Psoas muscle (tissue), 7 donors: ENCODE measurements at regions not wholly inside any gene's neighbourhood (a gene's known extent, or its start where the extent isn't known, plus 50 kb on each side); places are given as distances from the start of the nearest gene placed in this dataset.

Experiments used
- ATAC-seq, 4 donors: fragments of 200-7000 bp; cut with Tn5 transposase; one replicate each; pipeline ENCODE4 v1.9.1; 2020; ENCODE audit warnings: moderate library complexity in 3 of 4, mild to moderate bottlenecking in 2 of 4
- DNase-seq, 2 donors: peaks; one replicate each; pipeline ENCODE4 v3.0.0-alpha.2; 2020
- H3K27ac ChIP-seq: fragments of 200-600 bp; one replicate; pipeline ENCODE4 v1.8.0; 2022
- H3K27me3 ChIP-seq, 3 donors: fragments of 200-600 bp in 1 of 3; one replicate each; pipeline versions ENCODE4 v1.6.1 to v1.8.0; 2013 to 2022; ENCODE audit warnings: low read length in 2 of 3, mild to moderate bottlenecking in 2 of 3, moderate library complexity in 1 of 3; ENCODE audit not compliant: insufficient read depth in 3 of 3
- H3K36me3 ChIP-seq, 2 donors: fragments of 200-600 bp in 1 of 2; one replicate each; pipeline versions ENCODE4 v1.6.1 to v1.8.0; 2013 to 2022; ENCODE audit warnings: low read depth in 1 of 2, mild to moderate bottlenecking in 1 of 2, moderate library complexity in 1 of 2; ENCODE audit not compliant: insufficient read depth in 1 of 2
- H3K4me1 ChIP-seq: fragments of 200-600 bp; one replicate; pipeline ENCODE4 v1.8.0; 2022
- H3K4me3 ChIP-seq: fragments of 200-600 bp; one replicate; pipeline ENCODE4 v1.8.0; 2022; ENCODE audit warnings: mild to moderate bottlenecking
- H3K9me3 ChIP-seq: fragments of 200-600 bp; one replicate; pipeline ENCODE4 v1.8.0; 2022
- WGBS, 3 donors: extraction: QIAGEN DNeasy Blood & Tissue Kit; methylation state at CpG; one replicate each; pipeline versions ENCODE4 v1.1.6 to v1.1.7; 2013; 5-methylcytosine and 5-hydroxymethylcytosine counted together
- intact Hi-C, 2 donors: fragments of 100-400 bp; cut with DNase I; formaldehyde crosslinking; loops; one replicate each; pipeline versions ENCODE4 v1.11.0 to v1.14.2; 2022
- TF ChIP-seq, protein P1 (sequence below): fragments of 200-600 bp; IDR thresholded peaks from one replicate; pipeline ENCODE4 v1.8.0; 2022; ENCODE audit warnings: antibody characterized with exemption
- donor health status: healthy with polysubstance abuse.
- donor health status: DM: no; HTN: no; CAD: no; lungs with moderate emphysema.
- donor health status: Bipolar disorder and iron deficiency.
- donor health status: healthy.
- donor health status: DM: yes; HTN: yes; CAD: no.
- donor health status: DM: no; HTN: no; CAD: no.
- donor health status: DM: yes; HTN: yes; CAD: no.

DNA sequence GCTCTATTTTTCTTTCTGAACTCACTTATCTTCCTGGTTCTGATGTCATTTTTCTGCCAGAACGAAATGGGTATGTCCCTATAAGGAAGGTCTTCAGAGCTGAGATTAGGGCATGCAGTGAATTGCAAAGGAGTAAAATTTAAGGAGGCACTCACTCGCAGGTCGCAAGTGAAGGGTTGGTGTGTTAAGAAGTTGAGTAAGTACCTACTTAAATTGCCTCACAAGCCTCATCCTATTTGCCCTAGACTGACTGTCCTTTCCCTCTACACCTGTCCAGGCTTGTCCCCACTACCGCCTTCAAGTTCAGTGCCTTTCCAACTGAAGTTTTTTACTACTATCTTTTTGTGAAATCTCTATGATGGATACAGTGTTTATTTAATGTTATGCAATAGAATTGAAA, 191.5 kb downstream of the AHR start:
- intact Hi-C loops, result no loop called here

DNA sequence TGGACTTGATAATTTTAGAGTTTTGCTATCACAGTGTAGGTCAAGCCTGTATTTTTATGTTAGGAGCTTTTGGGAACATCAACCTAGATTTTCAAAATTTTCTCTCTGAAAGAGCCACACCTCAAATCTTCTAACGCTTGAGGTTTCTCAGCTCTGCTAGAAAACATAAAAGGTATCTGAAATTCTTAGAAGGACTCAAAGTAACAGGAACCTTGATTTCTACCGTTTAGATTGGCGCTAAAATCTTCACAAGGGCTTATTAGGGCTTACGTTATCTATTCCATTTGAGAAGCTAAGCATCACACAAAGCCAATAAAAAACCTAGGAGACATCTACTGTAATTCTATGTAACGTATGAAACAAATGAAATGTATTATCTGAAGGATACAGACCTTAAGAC, 192.4 kb downstream of the AHR start:
- H3K27ac ChIP-seq, result no peak overlapping the region
- H3K4me3 ChIP-seq, result no peak overlapping the region
- TF ChIP-seq, protein P1, sequence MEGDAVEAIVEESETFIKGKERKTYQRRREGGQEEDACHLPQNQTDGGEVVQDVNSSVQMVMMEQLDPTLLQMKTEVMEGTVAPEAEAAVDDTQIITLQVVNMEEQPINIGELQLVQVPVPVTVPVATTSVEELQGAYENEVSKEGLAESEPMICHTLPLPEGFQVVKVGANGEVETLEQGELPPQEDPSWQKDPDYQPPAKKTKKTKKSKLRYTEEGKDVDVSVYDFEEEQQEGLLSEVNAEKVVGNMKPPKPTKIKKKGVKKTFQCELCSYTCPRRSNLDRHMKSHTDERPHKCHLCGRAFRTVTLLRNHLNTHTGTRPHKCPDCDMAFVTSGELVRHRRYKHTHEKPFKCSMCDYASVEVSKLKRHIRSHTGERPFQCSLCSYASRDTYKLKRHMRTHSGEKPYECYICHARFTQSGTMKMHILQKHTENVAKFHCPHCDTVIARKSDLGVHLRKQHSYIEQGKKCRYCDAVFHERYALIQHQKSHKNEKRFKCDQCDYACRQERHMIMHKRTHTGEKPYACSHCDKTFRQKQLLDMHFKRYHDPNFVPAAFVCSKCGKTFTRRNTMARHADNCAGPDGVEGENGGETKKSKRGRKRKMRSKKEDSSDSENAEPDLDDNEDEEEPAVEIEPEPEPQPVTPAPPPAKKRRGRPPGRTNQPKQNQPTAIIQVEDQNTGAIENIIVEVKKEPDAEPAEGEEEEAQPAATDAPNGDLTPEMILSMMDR, result no peak
- H3K36me3 ChIP-seq, result no peaks in the 10 kb centered on the region
- intact Hi-C loops, result no loop called here
- no peaks in the 10 kb centered on the region for H3K9me3 ChIP-seq
- ATAC-seq, result no peak
- 86 to 90% (median 90%) methylated on average over 5 of the region's 5 CpGs for WGBS, 3 donors
- DNase-seq, result no peak
- H3K27me3 ChIP-seq, result no peaks in the 10 kb centered on the region
- no peaks in the 10 kb centered on the region for H3K4me1 ChIP-seq

More for the DNA sequence above, 191.5 kb downstream of the AHR start:
- TF ChIP-seq, protein P1, result no peak
- WGBS, 3 donors, result 75 to 86% (median 84%) methylated on average over 4 of the region's 4 CpGs
- Histone ChIP-seq H3K4me1 (no peaks in the 10 kb centered on the region), H3K36me3 (no peaks in the 10 kb centered on the region), H3K4me3 (no peak overlapping the region), H3K9me3 (no peaks in the 10 kb centered on the region), H3K27ac (no peak overlapping the region), H3K27me3 (no peaks in the 10 kb centered on the region)
- DNase-seq, result no peak
- no peak for ATAC-seq

DNA sequence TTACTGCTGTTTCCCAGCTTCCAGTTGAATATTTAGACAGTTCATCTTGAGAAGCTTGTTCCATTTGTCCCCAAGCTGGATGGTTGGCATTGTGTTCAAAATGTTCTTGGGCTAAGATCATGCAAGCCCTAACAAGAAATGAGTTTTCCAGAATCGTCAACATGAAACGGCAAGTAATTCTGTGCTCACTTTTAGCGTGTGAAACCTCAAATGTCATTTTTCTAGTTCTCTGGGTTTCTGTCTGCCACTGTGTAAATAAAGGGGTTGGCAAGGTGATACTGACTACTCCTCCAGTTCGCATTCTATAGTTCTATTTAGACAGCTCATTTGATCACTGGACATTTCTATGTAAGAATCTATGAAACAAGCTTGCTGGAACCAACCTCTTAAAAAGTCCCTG, 194.0 kb downstream of the AHR start:
- no peaks in the 10 kb centered on the region for H3K36me3 ChIP-seq
- ATAC-seq (no peak), DNase-seq (no peak)
- intact Hi-C loops, result no loop called here
- H3K27me3 ChIP-seq, result no peaks in the 10 kb centered on the region
- no peaks in the 10 kb centered on the region for H3K4me1 ChIP-seq
- WGBS, 3 donors, result 87 to 88% (median 87%) methylated on average over 4 of the region's 4 CpGs
- TF ChIP-seq, protein P1, result no peak
- no peak overlapping the region for H3K4me3 ChIP-seq
- H3K27ac ChIP-seq, result no peak overlapping the region
- H3K9me3 ChIP-seq, result no peaks in the 10 kb centered on the region

DNA sequence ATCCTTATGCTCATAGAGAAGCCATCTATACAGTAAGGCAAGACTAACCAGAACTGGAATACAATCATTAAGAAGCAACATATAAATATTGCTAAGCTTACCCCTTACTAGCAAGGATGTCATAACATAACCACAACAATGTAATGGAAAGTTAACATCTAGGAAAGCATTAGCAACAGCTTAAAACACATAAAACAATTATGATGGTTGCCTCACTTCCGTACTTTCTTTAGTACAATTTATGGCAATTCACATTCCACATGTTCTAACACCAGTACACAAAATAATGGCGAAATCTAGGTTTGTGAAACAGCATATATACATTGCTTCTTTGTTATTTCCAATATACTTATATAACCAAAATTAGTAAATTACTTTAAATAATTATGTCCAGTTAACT, 195.0 kb downstream of the AHR start:
- TF ChIP-seq, protein P1, result no peak
- no peaks in the 10 kb centered on the region for H3K4me1 ChIP-seq
- intact Hi-C loops, result no loop called here
- H3K36me3 ChIP-seq, result no peaks in the 10 kb centered on the region
- H3K9me3 ChIP-seq, result no peaks in the 10 kb centered on the region
- DNase-seq (no peak), ATAC-seq (no peak)
- no peak overlapping the region for H3K4me3 ChIP-seq
- H3K27me3 ChIP-seq, result no peaks in the 10 kb centered on the region
- 71 to 73% (median 73%) methylated on average over 2 of the region's 2 CpGs for WGBS, 3 donors
- H3K27ac ChIP-seq, result no peak overlapping the region

DNA sequence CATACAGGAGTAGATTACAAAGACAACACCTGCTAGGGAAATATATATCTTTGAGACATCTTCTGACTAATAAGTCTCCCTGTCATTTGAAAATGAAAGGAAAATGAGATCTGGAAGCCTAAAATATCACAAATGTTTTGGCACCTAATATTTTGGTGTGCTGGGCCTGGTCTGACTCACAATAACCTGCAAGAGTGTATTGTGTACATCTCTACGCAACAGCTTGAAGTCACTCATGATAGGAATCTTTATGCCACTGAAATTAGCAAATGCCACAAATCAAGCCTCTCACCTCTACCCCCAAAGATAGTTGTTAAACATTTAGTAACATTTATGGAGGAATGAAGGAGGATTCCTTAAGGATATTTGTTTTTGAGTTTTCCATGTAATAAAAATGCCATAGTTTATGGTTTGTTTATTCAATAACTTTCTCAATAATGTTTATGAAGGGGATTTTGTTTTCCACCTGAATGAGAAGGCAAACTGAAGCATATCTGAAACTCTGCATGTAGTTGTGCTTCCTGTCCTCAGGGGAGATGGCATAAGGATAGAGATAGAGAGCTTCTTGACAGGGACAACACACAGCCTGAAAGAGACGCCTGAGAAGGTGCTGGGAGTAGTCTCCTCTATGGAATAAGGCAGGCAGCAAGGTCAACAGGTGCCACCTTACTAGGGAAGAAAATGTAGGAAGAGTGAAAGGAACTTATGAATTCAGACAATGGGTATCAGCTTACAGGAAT, 197.4 kb downstream of the AHR start:
- TF ChIP-seq, protein P1, result no peak
- Histone ChIP-seq H3K9me3 (no peaks in the 10 kb centered on the region), H3K4me1 (no peaks in the 10 kb centered on the region), H3K27ac (no peak overlapping the region), H3K27me3 (no peaks in the 10 kb centered on the region), H3K4me3 (no peak overlapping the region), H3K36me3 (no peaks in the 10 kb centered on the region)
- intact Hi-C loops, result no loop called here
- DNase-seq (no peak), ATAC-seq (no peak)
- WGBS, 3 donors, result 78 to 85% (median 79%) methylated on average over 2 of the region's 2 CpGs
